CMK (cell line): ENCODE measurements at regions not wholly inside any gene's neighbourhood (a gene's known extent, or its start where the extent isn't known, plus 50 kb on each side); places are given as distances from the start of the nearest gene placed in this dataset.

Source experiments
- DNase-seq: peaks from one replicate; pipeline ENCODE4 v3.0.0-alpha.2; 2010; ENCODE audit warnings: low read depth

DNA sequence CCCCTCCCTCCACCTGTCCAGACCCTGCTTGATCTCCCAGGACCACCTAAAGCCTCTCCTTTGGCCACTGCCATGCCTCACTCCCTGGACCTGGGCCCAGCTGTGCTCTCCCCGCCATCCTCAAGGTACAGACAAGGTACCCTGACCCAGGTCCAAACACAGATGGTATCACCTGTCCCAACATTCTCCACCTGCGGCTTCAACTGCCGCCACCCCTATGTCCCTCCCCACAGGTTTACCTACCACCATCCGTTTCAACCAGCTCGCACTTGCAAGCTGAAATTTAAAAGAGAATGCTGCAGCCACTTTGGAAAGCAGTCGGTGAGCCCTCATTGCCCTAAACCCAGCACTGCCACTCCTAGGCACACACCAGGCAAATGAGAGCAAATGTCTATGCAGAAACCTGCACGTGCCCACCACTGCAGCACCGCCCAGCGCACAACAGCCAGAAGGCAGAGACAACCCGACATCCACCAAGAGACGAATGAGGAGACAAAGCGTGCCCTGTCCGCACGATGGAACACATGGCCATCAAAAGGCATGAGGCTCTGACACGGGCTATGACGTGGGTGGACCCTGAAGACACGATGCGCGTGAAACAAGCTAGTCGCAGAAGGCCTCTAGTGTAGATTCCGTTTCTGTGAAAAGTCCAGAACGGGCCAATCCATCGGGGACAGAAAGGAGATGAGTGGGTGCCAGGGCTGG, 71.0 kb downstream of the RFLNA start:
- no peak for DNase-seq
